Glutamatergic neuron (in vitro differentiated cells): ENCODE measurements at regions not wholly inside any gene's neighbourhood (a gene's known extent, or its start where the extent isn't known, plus 50 kb on each side); places are given as distances from the start of the nearest gene placed in this dataset.

Experiments used
- DNase-seq: peaks from one replicate; pipeline ENCODE4 v3.0.0; 2022
- H3K27ac Mint-ChIP-seq: one replicate; pipeline ENCODE4 v1.8.0; 2020; ENCODE audit warnings: mild to moderate bottlenecking, mixed read lengths, inconsistent platforms; ENCODE audit not compliant: unreplicated experiment
- H3K27me3 Mint-ChIP-seq: one replicate; pipeline ENCODE4 v1.8.0; 2020; ENCODE audit warnings: mild to moderate bottlenecking, moderate library complexity, mixed read lengths, inconsistent platforms; ENCODE audit not compliant: unreplicated experiment
- H3K36me3 Mint-ChIP-seq: one replicate; pipeline ENCODE4 v1.8.0; 2020; ENCODE audit warnings: mild to moderate bottlenecking, mixed read lengths, inconsistent platforms; ENCODE audit not compliant: unreplicated experiment
- H3K4me1 Mint-ChIP-seq: one replicate; pipeline ENCODE4 v1.8.0; 2020; ENCODE audit warnings: mild to moderate bottlenecking, low read depth, mixed read lengths, inconsistent platforms; ENCODE audit not compliant: unreplicated experiment
- H3K4me3 Mint-ChIP-seq: one replicate; pipeline ENCODE4 v1.8.0; 2020; ENCODE audit warnings: mild to moderate bottlenecking, mixed read lengths, inconsistent platforms; ENCODE audit not compliant: unreplicated experiment
- H3K9me3 Mint-ChIP-seq: one replicate; pipeline ENCODE4 v1.8.0; 2020; ENCODE audit warnings: mild to moderate bottlenecking, moderate library complexity, mixed read lengths, inconsistent platforms; ENCODE audit not compliant: unreplicated experiment
- TF ChIP-seq, protein P1 (sequence below): fragments of 200-600 bp; sonication (generic); IDR thresholded peaks from one replicate; pipeline ENCODE4 v1.5.0; 2021; ENCODE audit not compliant: partially characterized antibody, unreplicated experiment

DNA sequence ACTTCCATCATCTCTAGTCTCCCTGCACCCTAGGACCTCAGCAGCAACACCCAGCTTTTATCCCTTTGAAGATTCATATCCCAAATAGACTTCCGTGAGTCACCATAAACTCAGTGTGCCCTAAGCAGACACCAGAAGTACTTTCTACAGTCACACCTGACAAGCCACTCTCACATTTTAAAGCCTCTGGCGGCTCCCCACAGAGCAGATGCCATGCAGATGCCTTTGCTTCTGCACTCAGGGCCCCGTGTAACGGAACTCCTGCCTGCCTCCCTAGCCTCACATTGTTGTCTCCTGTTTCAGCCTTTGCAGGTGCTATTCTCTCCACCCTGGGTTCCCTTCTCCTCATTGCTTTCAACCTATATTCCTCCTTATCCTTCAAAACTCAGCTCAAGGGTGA is 155.5 kb upstream of the SLC24A5 start:
- Mint-ChIP-seq H3K4me3 (no peak overlapping the region), H3K36me3 (no peaks in the 10 kb centered on the region), H3K4me1 (no peaks in the 10 kb centered on the region), H3K27me3 (peaks cover 2% of the 10 kb centered on the region), H3K27ac (no peak overlapping the region), H3K9me3 (no peaks in the 10 kb centered on the region)
- TF ChIP-seq, protein P1, sequence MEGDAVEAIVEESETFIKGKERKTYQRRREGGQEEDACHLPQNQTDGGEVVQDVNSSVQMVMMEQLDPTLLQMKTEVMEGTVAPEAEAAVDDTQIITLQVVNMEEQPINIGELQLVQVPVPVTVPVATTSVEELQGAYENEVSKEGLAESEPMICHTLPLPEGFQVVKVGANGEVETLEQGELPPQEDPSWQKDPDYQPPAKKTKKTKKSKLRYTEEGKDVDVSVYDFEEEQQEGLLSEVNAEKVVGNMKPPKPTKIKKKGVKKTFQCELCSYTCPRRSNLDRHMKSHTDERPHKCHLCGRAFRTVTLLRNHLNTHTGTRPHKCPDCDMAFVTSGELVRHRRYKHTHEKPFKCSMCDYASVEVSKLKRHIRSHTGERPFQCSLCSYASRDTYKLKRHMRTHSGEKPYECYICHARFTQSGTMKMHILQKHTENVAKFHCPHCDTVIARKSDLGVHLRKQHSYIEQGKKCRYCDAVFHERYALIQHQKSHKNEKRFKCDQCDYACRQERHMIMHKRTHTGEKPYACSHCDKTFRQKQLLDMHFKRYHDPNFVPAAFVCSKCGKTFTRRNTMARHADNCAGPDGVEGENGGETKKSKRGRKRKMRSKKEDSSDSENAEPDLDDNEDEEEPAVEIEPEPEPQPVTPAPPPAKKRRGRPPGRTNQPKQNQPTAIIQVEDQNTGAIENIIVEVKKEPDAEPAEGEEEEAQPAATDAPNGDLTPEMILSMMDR: no peak
- DNase-seq: no peak

DNA sequence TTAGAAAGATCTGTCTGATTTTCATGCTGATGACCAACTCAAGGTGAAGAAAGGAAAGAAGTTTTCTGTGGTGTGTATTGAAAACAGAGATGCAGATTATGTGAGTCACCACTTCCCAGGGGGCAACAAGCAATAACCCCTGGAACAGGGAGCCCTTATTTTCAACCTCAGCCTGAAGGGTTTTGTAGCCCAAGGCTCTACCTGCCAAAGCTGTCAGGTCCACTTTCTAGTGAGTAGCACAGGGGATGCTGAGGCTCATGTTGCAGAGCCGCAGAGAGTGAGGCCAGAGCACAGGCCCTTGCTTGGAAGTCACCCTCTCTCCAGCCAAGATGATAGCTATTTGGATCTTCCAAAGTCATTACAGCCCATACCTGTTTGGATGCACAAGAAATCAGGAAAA is 152.2 kb upstream of the SLC24A5 start:
- Mint-ChIP-seq H3K27ac (no peak overlapping the region), H3K36me3 (no peaks in the 10 kb centered on the region), H3K4me1 (no peaks in the 10 kb centered on the region), H3K4me3 (no peak overlapping the region), H3K9me3 (no peaks in the 10 kb centered on the region), H3K27me3 (peaks cover 2% of the 10 kb centered on the region)
- no peak for DNase-seq
- TF ChIP-seq, protein P1: no peak

DNA sequence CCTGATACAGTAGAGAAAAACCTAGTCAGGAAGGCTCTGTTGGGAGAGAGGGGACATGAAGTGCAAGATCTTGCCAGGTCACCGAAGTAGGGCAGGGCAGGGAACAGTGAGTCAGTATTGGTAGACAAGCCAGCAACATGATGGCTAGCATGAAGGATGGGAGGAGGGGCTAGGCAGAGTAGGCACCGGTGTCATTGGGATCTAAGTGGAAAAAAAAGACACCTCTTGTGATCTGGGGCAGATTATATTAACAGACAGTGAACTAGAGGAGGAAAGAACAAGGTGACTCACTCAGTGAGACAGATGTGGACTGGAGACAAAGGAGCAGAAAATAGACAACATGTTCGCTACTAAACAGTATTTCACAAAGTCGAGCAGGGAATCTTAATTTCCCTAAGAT is 149.2 kb upstream of the SLC24A5 start:
- H3K27me3 Mint-ChIP-seq: no peaks in the 10 kb centered on the region
- DNase-seq: no peak
- no peak overlapping the region for H3K27ac Mint-ChIP-seq
- peaks cover 9% of the 10 kb centered on the region for H3K4me1 Mint-ChIP-seq
- TF ChIP-seq, protein P1: no peak
- H3K9me3 Mint-ChIP-seq: no peaks in the 10 kb centered on the region
- no peak overlapping the region for H3K4me3 Mint-ChIP-seq
- H3K36me3 Mint-ChIP-seq: no peaks in the 10 kb centered on the region

DNA sequence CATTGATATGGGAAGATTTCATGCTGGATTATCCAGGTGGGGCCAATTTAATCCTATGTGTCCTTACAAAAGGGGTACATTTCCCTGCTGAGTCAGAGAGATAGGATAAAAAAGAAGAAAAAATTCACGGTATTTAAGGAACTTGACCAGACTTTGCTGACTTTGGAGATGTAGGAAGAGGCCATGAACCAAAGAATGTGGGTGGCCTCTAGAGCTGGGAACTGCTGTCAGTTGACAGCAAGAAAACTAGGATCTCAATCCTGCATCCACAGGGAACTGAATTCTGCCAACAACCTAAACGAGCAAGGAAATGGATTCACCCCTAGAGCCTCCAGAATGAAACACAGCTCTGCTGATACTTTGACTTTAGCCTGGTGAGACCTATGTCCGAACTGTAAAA is 148.1 kb upstream of the SLC24A5 start:
- H3K27me3 Mint-ChIP-seq: no peaks in the 10 kb centered on the region
- H3K36me3 Mint-ChIP-seq: no peaks in the 10 kb centered on the region
- DNase-seq: no peak
- TF ChIP-seq, protein P1: no peak
- no peak overlapping the region for H3K4me3 Mint-ChIP-seq
- H3K27ac Mint-ChIP-seq: no peak overlapping the region
- no peaks in the 10 kb centered on the region for H3K9me3 Mint-ChIP-seq
- peaks cover 9% of the 10 kb centered on the region for H3K4me1 Mint-ChIP-seq

DNA sequence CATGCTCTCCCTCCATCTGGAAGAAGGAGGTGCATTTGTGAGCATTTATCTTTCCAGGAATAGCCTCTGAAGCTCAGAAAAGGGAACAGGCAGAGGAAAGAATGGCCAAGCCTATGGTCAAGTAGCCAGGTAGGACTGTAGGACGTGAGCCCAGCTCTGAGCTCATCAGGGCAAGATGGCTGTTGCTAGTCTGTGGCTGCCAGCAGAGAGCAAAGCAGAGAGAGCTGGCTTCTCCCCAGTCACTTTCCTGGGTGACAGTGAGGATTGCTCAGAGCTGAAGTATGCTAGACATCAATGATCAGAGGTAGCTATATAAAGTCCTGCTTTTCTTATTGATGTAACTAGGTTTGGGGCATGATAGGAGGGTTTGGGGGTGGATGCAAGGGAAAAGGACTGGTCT is 146.1 kb upstream of the SLC24A5 start:
- Mint-ChIP-seq H3K27me3 (no peaks in the 10 kb centered on the region), H3K4me3 (no peak overlapping the region), H3K9me3 (no peaks in the 10 kb centered on the region), H3K36me3 (no peaks in the 10 kb centered on the region), H3K27ac (no peak overlapping the region), H3K4me1 (peaks cover 9% of the 10 kb centered on the region)
- TF ChIP-seq, protein P1: no peak
- DNase-seq: no peak
